ENCODE measurements at regions not wholly inside any gene's neighbourhood (a gene's known extent, or its start where the extent isn't known, plus 50 kb on each side); places are given as distances from the start of the nearest gene placed in this dataset.

DNA sequence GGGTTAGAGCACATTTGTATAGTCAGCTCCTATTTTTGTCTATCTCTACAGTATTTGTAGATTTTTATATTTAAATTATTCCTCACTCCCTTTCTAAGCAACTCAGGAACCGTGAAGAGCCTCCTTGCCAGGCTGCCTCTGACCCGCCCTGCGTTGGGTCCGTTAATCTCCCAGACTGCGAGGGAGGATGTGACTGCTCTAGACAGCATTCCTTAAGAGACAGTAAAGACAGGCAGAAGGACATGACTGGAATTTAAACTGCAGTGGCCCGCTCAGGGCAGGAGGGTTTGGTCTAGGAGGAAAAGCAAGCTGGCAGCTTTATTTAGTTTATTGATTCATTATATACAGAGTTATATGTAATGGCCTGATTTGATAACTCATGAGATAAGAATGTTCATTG, 413.7 kb downstream of the TMEM135 start:
- Histone ChIP-seq H3K27ac (ENCODE audit: low read depth in 1 of 2, low read length in 1 of 2) (no peak overlapping the region), H3K27me3 (ENCODE audit: control insufficient read depth in 2 of 2, insufficient read depth in 1 of 2, low read length in 1 of 2) (no peaks in the 10 kb centered on the region), H3K9me3 (ENCODE audit: control insufficient read depth in 2 of 2, insufficient read depth in 1 of 2, low read length in 1 of 2) (no peaks in the 10 kb centered on the region), H3K36me3 (ENCODE audit: control insufficient read depth in 2 of 2, insufficient read depth in 2 of 2, low read length in 1 of 2) (no peaks in the 10 kb centered on the region), H3K4me1 (ENCODE audit: control insufficient read depth in 2 of 2, insufficient read depth in 2 of 2, low read length in 2 of 2) (no peaks in the 10 kb centered on the region), H3K4me3 (ENCODE audit: low read length in 2 of 2) (no peak overlapping the region)
- DNase-seq (ENCODE audit: low read depth in 6 of 9, low spot score in 9 of 9): no peak
- WGBS: 95% methylated on average over 6 of the region's 6 CpGs

DNA sequence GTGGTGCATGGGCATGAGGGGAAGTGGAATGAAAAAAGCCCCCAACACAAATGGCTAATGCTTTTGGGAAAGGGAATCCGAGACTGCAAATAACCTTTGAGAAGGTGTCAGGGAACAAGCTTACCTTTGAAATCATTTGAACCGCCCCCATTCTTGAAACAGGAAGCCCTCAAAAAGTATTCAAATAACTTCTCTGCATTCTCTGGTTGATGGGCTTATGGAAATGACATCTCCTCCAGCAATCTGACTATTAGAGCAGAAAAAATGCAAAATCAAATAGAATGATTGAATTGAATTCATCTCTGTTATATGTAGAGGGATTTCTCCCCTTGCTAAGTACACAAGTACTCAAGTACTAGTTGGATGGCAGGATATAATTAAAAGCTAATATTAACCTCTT, 409.9 kb downstream of the TMEM135 start:
- H3K9me3 ChIP-seq (ENCODE audit: control insufficient read depth in 2 of 2, insufficient read depth in 1 of 2, low read length in 1 of 2): no peaks in the 10 kb centered on the region
- 96% methylated on average over 2 of the region's 2 CpGs for WGBS
- H3K4me1 ChIP-seq (ENCODE audit: control insufficient read depth in 2 of 2, insufficient read depth in 2 of 2, low read length in 2 of 2): no peaks in the 10 kb centered on the region
- DNase-seq (ENCODE audit: low read depth in 6 of 9, low spot score in 9 of 9): no peak
- no peaks in the 10 kb centered on the region for H3K27me3 ChIP-seq (ENCODE audit: control insufficient read depth in 2 of 2, insufficient read depth in 1 of 2, low read length in 1 of 2)
- H3K4me3 ChIP-seq (ENCODE audit: low read length in 2 of 2): no peak overlapping the region
- H3K27ac ChIP-seq (ENCODE audit: low read depth in 1 of 2, low read length in 1 of 2): no peak overlapping the region
- no peaks in the 10 kb centered on the region for H3K36me3 ChIP-seq (ENCODE audit: control insufficient read depth in 2 of 2, insufficient read depth in 2 of 2, low read length in 1 of 2)

DNA sequence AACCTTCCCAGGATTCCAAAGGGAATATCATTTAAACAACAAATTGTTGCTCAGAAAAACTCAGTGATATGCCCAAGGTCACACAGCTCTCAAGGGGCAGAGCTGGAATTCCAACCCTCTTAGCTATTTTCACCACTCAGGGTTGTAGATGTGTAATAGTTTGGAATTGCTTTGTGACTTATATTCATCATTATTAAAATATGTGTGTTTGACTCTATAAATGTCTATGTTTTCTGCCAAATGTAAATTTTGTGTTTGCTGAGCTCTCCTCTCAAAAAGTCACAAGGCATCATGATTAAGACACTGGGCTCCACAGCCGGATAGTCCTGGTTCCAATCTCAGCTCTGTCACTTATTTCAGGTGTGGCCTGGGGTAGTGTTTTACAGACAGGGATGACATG, 407.3 kb downstream of the TMEM135 start:
- H3K36me3 ChIP-seq (ENCODE audit: control insufficient read depth in 2 of 2, insufficient read depth in 2 of 2, low read length in 1 of 2): no peaks in the 10 kb centered on the region
- H3K4me3 ChIP-seq (ENCODE audit: low read length in 2 of 2): no peak overlapping the region
- no peak for DNase-seq (ENCODE audit: low read depth in 6 of 9, low spot score in 9 of 9)
- whole genome bisulfite sequencing: 96% methylated on average over 1 of the region's 1 CpG
- H3K4me1 ChIP-seq (ENCODE audit: control insufficient read depth in 2 of 2, insufficient read depth in 2 of 2, low read length in 2 of 2): no peaks in the 10 kb centered on the region
- no peaks in the 10 kb centered on the region for H3K27me3 ChIP-seq (ENCODE audit: control insufficient read depth in 2 of 2, insufficient read depth in 1 of 2, low read length in 1 of 2)
- H3K27ac ChIP-seq (ENCODE audit: low read depth in 1 of 2, low read length in 1 of 2): no peak overlapping the region
- H3K9me3 ChIP-seq (ENCODE audit: control insufficient read depth in 2 of 2, insufficient read depth in 1 of 2, low read length in 1 of 2): no peaks in the 10 kb centered on the region

DNA sequence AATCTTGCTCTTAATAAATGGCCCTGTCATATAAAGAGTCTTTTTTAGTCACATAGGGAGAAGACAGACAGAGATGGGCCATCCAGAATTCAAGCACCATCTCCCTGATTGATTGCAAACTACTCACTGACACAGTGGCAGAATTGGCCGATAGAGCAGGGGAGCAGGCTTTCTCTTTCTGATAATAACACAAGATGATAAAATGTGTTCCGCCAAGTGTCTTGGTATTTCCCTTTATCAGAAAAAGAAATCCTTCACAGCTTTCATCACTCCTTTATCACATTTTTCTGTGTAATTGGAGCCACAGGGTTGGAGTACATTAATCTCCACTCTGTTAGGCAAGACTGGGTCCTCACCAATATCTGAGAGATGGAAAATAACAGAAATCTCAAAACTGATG, 406.0 kb downstream of the TMEM135 start:
- WGBS: 92% methylated on average over 2 of the region's 2 CpGs
- H3K4me1 ChIP-seq (ENCODE audit: control insufficient read depth in 2 of 2, insufficient read depth in 2 of 2, low read length in 2 of 2): no peaks in the 10 kb centered on the region

DNA sequence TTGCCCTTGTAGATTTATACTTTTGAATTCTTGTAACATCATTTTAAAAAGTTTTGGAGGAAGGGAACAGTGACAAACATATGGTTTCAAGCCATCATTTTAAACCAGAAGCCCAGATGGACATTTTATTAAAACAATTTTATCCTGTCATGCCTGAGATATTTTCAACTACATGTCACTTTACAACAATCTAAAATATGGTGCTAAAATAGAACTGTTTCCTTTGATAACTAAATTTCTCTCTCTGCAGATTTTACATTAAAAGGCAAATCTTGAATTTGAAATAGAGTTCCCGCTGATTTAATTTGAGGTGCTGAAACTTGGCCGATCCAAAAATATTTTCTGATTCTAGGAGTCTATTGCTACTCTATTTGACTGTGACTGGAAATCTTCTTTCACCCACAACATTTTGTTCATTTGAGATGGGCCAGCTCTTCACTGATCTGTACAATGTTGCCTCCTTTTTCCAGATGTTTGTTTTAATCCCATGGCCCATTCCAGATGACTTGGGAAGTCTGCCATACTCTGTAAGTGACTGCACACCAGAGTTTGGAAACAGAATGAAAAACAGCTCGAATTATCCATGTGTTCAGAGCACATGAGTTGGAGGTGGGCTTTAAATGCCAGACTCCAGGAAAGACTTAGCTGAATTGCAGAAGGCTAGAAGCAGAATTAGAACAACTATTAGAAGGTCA, 402.5 kb downstream of the TMEM135 start:
- Histone ChIP-seq H3K9me3 (ENCODE audit: control insufficient read depth in 2 of 2, insufficient read depth in 1 of 2, low read length in 1 of 2) (no peaks in the 10 kb centered on the region), H3K4me1 (ENCODE audit: control insufficient read depth in 2 of 2, insufficient read depth in 2 of 2, low read length in 2 of 2) (no peaks in the 10 kb centered on the region), H3K36me3 (ENCODE audit: control insufficient read depth in 2 of 2, insufficient read depth in 2 of 2, low read length in 1 of 2) (no peaks in the 10 kb centered on the region), H3K27me3 (ENCODE audit: control insufficient read depth in 2 of 2, insufficient read depth in 1 of 2, low read length in 1 of 2) (no peaks in the 10 kb centered on the region), H3K27ac (ENCODE audit: low read depth in 1 of 2, low read length in 1 of 2) (no peak overlapping the region), H3K4me3 (ENCODE audit: low read length in 2 of 2) (no peak overlapping the region)
- DNase-seq (ENCODE audit: low read depth in 6 of 9, low spot score in 9 of 9): no peak
- 89% methylated on average over 3 of the region's 3 CpGs for WGBS

More for the DNA sequence above, 406.0 kb downstream of the TMEM135 start:
- DNase-seq (ENCODE audit: low read depth in 6 of 9, low spot score in 9 of 9): no peak
- Histone ChIP-seq H3K4me3 (ENCODE audit: low read length in 2 of 2) (no peak overlapping the region), H3K27ac (ENCODE audit: low read depth in 1 of 2, low read length in 1 of 2) (no peak overlapping the region), H3K27me3 (ENCODE audit: control insufficient read depth in 2 of 2, insufficient read depth in 1 of 2, low read length in 1 of 2) (no peaks in the 10 kb centered on the region), H3K9me3 (ENCODE audit: control insufficient read depth in 2 of 2, insufficient read depth in 1 of 2, low read length in 1 of 2) (no peaks in the 10 kb centered on the region), H3K36me3 (ENCODE audit: control insufficient read depth in 2 of 2, insufficient read depth in 2 of 2, low read length in 1 of 2) (no peaks in the 10 kb centered on the region)

DNA sequence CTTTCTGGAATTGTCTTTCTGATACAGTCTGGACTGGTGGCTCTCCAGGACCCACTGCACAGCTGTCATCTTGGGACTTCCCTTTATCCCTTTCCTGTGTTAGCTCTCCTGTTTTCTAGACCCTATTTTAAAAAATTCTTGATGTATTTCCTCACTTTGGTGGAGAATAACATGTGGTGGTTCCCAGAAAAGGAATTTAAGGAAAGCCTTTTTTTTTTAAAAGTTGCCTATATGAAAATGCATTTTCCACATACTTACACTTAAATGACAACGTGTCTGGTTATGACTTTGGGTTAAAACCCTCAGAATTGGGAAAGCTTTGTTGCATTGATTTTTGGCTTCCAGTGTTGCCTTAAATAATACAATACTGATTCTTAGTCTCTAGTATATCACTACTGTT, 400.7 kb downstream of the TMEM135 start:
- Histone ChIP-seq H3K27ac (ENCODE audit: low read depth in 1 of 2, low read length in 1 of 2) (no peak overlapping the region), H3K9me3 (ENCODE audit: control insufficient read depth in 2 of 2, insufficient read depth in 1 of 2, low read length in 1 of 2) (no peaks in the 10 kb centered on the region), H3K27me3 (ENCODE audit: control insufficient read depth in 2 of 2, insufficient read depth in 1 of 2, low read length in 1 of 2) (no peaks in the 10 kb centered on the region), H3K4me1 (ENCODE audit: control insufficient read depth in 2 of 2, insufficient read depth in 2 of 2, low read length in 2 of 2) (no peaks in the 10 kb centered on the region), H3K4me3 (ENCODE audit: low read length in 2 of 2) (no peak overlapping the region), H3K36me3 (ENCODE audit: control insufficient read depth in 2 of 2, insufficient read depth in 2 of 2, low read length in 1 of 2) (no peaks in the 10 kb centered on the region)
- WGBS: 84% methylated on average over 1 of the region's 1 CpG
- DNase-seq (ENCODE audit: low read depth in 6 of 9, low spot score in 9 of 9): no peak

DNA sequence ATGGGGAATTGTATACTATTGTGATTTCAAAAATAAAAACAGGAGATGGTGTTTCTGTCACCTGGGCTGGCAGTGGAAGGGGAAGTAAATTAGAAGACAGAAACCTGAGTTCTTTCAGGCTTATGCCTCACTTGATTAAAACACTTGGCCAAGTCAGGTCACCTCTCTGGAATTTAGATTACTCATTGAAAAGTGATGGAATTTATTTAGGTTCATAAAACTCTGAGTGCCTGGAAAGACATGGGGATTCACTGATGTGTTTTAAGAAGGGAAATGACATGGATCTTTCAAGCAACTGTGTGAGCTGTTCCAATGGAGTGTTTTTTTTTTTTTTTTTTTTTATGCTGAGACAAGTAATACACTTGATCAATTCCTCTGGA, 400.1 kb downstream of the TMEM135 start:
- no peaks in the 10 kb centered on the region for H3K36me3 ChIP-seq (ENCODE audit: control insufficient read depth in 2 of 2, insufficient read depth in 2 of 2, low read length in 1 of 2)
- no peaks in the 10 kb centered on the region for H3K27me3 ChIP-seq (ENCODE audit: control insufficient read depth in 2 of 2, insufficient read depth in 1 of 2, low read length in 1 of 2)
- no peaks in the 10 kb centered on the region for H3K9me3 ChIP-seq (ENCODE audit: control insufficient read depth in 2 of 2, insufficient read depth in 1 of 2, low read length in 1 of 2)
- no peak overlapping the region for H3K27ac ChIP-seq (ENCODE audit: low read depth in 1 of 2, low read length in 1 of 2)
- no peak overlapping the region for H3K4me3 ChIP-seq (ENCODE audit: low read length in 2 of 2)
- H3K4me1 ChIP-seq (ENCODE audit: control insufficient read depth in 2 of 2, insufficient read depth in 2 of 2, low read length in 2 of 2): no peaks in the 10 kb centered on the region
- no peak for DNase-seq (ENCODE audit: low read depth in 6 of 9, low spot score in 9 of 9)

GRCh38 chr11:87437133-87437843, 399.6 kb downstream of the TMEM135 start:
- H3K36me3 ChIP-seq (ENCODE audit: control insufficient read depth in 2 of 2, insufficient read depth in 2 of 2, low read length in 1 of 2): no peaks in the 10 kb centered on the region
- H3K4me1 ChIP-seq (ENCODE audit: control insufficient read depth in 2 of 2, insufficient read depth in 2 of 2, low read length in 2 of 2): no peaks in the 10 kb centered on the region
- H3K4me3 ChIP-seq (ENCODE audit: low read length in 2 of 2): no peak overlapping the region
- DNase-seq (ENCODE audit: low read depth in 6 of 9, low spot score in 9 of 9): no peak
- no peaks in the 10 kb centered on the region for H3K9me3 ChIP-seq (ENCODE audit: control insufficient read depth in 2 of 2, insufficient read depth in 1 of 2, low read length in 1 of 2)
- WGBS: 75% methylated on average over 5 of the region's 5 CpGs
- no peaks in the 10 kb centered on the region for H3K27me3 ChIP-seq (ENCODE audit: control insufficient read depth in 2 of 2, insufficient read depth in 1 of 2, low read length in 1 of 2)
- H3K27ac ChIP-seq (ENCODE audit: low read depth in 1 of 2, low read length in 1 of 2): no peak overlapping the region

DNA sequence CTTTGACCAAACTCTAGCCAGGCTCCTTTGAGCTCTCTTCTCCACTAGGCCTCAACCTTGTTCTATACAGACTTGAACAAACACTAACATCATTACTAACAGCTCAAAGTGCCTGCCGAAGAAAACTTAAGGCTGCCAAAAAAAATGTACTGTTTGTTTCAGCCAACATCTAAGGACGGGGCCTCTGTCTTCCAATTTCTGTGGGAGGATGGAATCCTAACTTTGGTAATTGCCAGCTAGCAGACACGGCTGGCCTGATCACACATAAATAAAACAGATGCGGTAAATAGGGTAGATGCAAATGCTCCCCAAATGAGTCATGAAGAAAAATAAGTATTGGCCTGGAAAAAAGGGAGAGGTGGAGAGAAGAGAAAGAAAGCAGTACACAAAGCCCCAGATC, 394.3 kb downstream of the TMEM135 start:
- Histone ChIP-seq H3K27ac (ENCODE audit: low read depth in 1 of 2, low read length in 1 of 2) (no peak overlapping the region), H3K4me3 (ENCODE audit: low read length in 2 of 2) (no peak overlapping the region), H3K4me1 (ENCODE audit: control insufficient read depth in 2 of 2, insufficient read depth in 2 of 2, low read length in 2 of 2) (no peaks in the 10 kb centered on the region), H3K9me3 (ENCODE audit: control insufficient read depth in 2 of 2, insufficient read depth in 1 of 2, low read length in 1 of 2) (no peaks in the 10 kb centered on the region), H3K36me3 (ENCODE audit: control insufficient read depth in 2 of 2, insufficient read depth in 2 of 2, low read length in 1 of 2) (no peaks in the 10 kb centered on the region), H3K27me3 (ENCODE audit: control insufficient read depth in 2 of 2, insufficient read depth in 1 of 2, low read length in 1 of 2) (no peaks in the 10 kb centered on the region)
- no peak for DNase-seq (ENCODE audit: low read depth in 6 of 9, low spot score in 9 of 9)
- 96% methylated on average over 4 of the region's 4 CpGs for WGBS
